Effector CD8-positive, alpha-beta T cell (primary cell): ENCODE measurements at regions not wholly inside any gene's neighbourhood (a gene's known extent, or its start where the extent isn't known, plus 50 kb on each side); places are given as distances from the start of the nearest gene placed in this dataset.

ENCODE experiments used
- DNase-seq: peaks from one replicate; lab custom pipeline; 2025; lab: John Stamatoyannopoulos, UW

DNA sequence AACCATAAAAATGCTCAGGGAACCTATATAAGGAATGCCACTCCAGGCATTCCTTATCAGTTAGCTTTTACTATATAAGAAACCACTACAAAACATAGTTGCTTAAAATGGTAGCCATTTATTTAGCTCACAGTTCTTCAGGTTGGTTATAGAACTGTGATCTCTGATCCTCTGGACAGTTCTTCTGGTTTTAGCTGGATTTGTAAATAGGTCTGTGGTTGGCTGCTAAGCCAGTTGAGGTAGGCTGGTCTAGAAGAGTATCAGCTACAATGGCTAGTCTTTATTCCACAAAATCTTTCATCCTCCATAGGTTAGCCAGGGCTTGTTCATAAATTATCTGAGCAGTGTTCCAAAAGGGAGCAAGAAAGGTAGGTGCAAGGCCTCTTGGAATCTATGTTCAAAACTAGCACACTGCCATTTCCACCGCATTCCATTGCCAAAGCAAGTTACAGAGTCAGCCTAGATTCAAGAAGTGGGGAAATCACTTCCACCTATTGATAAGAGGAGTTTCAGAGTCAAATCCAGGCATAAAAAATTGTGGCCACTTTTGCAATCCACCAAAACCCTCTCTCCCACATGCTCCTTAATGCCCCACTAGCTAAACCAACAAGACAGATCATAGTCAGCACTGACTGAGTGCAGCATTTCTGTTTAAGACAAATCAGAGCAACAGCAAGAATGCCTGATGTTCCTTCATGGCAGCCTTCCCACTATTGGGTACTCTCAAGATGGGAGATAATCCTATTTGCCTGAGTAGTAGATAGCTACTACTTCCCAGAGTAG lies 146.4 kb downstream of the IRS1 start:
- DNase-seq, result no peak

DNA sequence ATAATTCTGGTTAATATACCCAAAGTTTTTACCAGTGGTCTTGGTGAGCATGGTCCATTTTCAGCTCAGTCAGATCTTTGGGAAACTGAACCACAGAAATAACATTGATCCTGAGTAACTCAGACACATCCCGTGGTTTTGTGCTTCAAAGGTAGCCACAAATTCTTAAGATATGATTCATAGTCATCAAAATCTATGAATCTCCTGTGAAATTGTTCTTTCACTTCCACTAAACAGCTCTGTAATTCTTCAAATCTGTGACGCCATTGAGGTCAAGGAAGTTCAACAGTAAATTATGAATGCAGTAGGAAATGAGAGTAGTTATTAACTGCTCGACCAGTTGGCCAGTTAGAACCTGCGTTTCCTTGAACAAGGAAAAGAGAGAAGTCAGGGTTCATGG lies 147.3 kb downstream of the IRS1 start:
- DNase-seq, result no peak

DNA sequence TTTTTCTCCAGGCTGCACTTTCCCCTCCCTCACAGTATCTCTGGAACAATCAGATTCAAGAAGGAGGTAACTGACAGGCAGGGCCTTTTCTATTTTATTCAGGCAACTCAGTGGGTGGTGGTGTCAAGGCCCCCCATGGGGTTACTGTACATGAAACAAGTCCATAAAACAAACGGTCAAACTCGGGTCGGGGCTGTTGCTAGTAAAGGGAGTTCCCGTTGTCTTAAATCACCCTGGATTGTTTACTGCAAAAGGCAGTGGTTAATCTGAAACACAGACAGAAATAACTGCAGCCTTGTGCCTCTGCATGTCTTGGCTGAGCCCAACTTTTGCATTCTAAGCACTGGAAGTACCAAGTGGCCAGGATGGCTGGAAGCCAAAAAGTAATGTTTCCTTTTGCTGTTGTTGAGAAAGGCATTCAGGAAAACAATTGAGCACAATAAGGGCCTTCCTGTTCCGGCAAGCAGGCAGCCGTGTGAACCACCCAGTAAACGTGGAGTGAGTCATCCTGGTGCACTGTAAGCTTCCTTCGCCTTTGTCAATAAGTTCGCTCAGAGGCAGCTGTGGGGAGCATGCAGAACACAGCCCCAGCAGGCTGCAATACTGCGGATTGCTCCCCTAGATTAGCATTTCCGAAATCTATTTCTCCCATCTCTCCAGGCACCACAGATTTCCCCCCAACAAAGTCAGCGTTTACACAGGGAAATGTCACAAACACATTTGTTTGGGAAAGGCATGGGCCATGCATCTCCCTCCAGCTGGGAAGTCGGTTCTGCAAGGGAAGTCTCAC lies 149.6 kb downstream of the IRS1 start:
- no peak for DNase-seq

DNA sequence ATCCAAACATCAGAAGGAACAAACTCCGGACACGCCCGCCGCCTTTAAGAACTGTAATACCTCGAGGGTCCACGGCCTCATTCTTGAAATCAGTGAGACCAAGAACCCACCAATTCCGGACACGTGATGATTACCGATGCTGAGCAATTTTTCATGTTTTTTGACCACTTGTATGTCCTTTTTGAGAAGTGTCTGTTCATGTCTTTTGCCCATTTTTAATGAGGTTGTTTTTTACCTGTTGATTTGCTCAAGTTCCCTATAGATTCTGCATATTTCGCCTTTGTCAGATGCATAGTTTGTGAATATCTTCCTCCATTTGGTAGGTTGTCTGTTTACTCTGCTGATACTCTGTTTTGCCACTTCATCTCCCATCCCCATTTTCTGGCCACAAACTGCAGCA lies 150.4 kb downstream of the IRS1 start:
- DNase-seq, result no peak

DNA sequence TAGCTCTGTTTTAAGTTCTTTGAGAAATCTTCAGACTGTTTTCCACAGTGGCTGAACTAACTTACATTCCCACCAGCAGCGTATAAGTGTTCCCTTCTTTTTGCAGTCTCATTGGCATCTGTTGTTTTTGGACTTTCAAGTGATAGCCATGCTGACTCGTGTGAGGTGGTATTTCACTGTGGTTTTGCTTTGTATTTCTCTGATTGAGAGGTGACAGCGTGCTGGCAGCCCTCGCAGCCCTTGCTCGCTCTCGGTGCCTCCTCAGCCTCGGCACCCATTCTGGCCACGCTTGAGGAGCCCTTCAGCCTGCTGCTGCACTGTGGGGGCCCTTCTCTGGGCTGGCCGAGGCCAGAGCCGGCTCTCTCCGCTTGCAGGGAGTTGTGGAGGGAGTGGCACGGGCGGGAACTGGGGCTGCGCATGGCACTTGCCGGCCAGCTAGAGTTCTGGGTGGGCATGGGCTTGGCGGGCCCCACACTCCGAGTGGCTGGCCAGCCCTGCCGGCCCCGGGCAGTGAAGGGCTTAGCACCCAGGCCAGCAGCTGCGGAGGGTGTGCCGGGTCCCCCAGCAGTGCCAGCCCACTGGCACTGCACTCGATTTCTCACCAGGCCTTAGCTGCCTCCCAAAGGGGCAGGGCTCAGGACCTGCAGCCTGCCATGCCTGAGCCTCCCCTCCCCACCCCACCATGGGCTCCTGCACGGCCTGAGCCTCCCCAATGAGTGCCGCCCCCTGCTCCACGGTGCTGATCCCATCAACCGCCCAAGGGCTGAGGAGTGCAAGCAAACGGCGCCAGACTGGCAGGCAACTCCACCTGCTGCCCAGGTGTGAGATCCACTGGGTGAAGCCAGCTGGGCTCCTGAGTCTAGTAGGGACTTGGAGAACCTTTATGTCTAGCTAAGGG lies 151.8 kb downstream of the IRS1 start:
- DNase-seq, result no peak

DNA sequence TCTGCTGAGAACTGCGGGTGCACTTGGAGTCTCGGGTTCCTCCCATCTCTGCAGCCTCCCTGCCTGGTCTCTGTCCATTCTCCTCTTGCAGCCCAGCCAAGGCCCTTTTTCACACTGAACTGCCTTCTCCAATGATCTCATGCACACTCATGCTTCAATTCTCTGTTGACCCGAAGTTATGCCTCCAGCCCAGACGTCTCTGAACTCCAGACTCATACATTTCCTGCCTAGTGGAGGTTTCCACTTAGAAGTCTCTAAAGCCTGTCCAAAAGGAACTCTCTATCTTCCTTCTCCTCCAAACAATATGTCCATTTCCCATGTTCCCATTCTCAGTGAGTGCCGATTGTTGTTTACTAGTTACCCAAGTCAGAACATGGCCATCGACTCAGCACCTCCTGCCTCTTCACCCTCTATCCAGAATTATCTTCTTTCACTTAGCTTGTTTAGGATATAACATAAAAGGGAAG lies 155.2 kb downstream of the IRS1 start:
- DNase-seq, result no peak

DNA sequence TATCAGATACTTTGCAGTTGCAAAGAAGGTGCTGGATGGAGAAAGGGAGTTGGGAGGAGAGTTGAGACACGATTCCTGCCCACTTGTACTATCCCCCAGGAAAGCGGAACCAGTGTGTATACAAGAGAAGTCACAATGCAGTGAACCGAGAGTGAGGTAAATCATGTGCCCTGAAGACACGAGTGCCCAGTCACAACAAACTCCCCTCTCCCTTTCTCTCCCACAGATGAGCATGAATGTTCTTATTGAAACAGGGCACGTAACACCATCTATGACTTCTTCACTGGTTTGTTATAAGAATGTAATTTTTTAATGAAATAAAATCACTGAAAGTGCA lies 155.7 kb downstream of the IRS1 start:
- no peak for DNase-seq

DNA sequence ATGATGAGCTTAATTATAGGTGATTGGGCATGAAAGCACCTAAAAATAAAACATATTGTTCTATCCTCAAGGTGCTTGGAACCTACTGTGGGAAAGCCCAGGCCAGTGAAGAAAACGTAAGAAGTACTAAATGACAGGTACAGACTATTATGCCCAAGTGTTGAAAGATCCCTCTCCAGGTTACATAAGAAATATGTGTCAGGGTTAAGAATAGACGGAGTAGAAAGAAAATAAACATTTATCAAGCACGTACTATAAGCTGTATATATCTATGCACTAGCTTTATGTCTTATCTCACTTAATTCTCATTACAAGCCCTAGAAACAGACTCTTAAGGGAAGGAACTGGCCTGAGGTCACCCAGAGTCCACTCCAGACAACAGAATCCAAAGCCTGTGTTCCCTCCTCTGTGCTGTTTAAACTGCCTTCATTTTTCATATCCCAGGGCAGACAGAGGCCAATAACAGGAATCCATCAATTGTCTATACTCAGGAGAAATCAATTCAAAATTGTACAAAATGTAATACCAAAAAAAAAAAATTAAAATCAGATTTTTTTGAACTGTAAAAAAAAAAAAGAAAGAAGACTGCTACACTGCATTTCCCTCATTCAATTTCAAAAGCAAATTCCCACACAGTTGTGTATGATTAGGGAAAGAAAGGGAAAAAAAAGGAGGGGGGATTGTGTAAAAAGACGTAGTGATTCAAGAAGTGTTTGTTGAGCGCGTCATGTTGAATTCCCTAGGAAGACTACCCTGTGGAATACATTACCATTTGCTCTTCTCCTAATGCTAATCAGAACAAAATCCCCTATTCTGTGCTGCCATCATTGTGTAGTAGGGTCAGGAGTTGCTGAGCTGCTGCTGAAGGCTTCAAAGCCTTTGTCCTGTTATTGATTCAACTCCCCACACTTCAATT lies 156.3 kb downstream of the IRS1 start:
- no peak for DNase-seq

DNA sequence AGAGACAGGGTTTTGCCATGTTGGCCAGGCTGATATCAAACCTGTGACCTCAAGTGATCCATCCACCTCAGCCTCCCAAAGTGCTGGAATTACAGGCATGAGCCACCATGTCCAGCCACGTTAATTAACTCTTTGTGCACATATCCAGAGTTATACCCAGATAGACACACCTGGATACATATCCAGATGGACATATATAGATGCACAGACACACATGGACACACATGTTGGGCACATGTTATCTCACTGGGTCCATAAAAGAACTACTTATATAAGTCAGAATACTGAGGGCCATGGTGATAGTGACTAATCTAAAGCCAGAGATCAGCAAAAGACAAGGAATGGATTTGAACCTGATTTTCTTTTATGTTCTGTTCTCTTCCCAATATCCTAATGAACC lies 158.6 kb downstream of the IRS1 start:
- DNase-seq, result no peak

DNA sequence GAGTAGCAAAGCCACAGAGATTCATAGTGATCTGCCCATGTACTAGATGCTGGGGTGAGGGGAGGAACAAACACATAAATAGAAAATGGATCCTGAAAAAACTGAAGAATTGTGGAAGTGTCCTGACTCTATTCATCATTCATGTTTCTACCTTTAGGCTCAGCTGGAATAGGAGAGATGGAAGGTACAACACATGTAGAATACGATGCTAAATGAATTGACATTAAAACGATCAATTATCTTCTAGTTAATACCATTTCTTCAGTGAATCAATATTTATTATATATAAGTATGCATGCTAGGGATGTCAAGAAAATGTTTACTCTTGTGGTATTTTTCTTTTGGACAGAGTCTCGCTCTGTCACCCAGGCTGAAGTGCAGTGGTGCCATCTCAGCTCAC lies 159.1 kb downstream of the IRS1 start:
- no peak for DNase-seq

DNA sequence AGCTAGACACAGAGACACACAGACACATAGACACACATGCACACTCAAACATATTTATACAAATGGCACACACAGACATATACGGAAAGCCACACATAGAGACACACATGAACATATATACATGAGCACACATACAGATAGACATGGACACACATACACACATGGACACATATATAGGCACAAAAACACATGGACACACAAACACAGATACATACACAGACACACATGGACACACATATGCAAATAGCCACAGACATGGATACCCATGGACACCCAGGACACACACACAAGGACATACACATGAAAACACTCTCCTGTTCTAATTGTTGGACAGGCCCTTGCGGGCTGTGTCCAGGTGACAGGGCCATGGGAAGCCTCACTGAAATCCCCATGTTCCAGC lies 160.1 kb downstream of the IRS1 start:
- DNase-seq, result no peak

DNA sequence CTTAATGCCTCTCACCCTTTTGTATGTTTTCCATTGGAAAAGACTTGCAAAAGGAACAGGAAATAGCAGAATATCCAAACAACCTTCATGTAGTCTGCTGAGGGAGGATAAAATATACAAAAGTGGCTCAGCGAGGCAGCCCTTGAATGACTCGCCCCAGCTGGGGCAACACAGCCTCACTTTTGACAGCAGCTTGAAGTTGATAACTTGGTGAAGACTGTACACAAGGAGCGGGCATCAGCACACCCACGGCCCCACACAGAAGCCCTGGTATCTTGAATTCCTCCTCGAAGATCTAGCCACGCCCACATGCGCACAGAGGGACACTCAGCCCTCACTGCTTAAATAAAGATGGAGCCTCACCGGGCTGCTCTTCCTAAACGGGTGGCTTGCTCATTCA lies 161.0 kb downstream of the IRS1 start:
- DNase-seq, result no peak

DNA sequence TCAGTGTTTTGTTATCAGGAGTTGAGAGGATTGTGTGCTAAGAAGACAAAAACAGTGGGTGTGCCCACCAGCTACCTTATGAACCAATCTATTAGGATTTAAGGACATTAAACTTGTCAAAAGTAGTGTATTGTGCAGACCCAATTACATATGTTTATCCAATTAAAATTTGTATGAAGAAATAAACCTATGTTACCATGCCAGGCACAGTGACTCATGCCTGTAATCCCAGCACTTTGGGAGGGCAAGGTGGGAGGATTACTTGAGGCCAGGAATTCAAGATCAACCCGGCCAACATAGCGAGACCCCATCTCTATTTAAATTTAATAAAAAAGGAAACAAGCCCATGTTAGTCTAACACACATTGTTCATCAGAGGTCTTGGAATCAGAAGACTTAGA lies 162.2 kb downstream of the IRS1 start:
- no peak for DNase-seq

DNA sequence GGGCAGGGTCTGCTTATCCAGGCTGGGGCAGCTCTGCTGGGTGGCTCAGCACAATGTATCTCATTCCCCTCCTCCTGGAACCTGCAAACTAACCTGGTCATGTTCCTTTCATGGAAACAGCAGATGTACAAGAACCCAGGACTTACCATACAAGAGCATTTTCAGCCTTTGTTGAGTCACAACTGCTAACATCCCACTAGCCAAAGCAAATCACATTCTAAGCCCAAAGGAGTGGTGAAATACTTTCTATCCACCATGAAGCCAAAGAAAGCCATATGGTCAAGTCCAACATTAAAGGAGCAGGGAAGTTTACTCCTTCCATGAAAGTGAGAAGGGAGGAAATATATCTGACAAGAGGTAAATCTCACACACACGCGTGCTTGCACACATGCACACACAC lies 163.0 kb downstream of the IRS1 start:
- no peak for DNase-seq

DNA sequence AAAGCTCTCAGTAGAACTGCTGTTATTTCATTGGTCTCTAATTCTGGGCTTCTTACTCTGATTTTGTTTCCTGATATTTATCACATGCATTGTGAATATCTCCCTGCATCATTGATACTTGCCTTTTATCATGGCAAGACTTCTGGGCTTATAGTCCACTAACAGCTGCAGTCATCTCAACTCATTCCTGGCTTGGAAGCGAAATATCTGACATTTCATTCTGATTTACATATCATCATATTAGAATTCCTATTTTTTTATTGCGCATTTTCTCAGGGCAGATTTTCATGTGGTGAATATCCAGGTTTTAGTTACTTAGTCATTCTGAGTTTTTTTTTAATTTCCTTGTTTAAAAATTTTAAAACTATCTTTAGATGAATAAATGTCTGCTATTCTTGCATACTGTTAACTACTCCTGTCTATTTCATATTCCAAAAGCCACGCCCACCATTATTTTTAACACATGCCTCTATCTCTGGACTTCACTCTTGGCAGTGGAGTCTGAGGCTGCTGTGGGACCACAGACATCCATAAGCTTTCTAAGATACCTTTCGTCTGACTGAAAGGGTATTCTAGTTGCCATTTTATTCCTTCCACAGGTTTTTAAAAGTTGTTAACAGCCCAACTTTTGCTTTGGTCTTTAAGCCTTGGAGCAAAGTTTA lies 164.5 kb downstream of the IRS1 start:
- no peak for DNase-seq

DNA sequence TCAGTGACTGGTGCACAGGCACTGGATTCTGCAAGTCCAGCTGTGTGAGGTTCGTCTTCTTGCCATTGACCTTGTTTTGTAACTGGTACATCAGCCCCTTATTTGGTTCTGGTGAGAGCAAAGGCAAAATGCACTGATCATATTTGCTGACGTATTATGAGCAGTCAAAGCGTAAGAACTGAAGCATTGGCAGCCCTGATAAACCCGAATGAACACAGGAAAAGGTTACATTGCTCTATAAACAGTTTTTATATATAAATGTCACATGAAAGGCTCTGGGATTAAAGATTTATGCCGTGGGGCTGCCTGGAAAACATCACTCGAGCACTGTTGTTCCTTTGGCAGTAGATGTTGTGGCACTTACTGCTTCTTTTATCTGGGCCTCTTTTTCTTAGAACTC lies 167.9 kb downstream of the IRS1 start:
- DNase-seq, result no peak

DNA sequence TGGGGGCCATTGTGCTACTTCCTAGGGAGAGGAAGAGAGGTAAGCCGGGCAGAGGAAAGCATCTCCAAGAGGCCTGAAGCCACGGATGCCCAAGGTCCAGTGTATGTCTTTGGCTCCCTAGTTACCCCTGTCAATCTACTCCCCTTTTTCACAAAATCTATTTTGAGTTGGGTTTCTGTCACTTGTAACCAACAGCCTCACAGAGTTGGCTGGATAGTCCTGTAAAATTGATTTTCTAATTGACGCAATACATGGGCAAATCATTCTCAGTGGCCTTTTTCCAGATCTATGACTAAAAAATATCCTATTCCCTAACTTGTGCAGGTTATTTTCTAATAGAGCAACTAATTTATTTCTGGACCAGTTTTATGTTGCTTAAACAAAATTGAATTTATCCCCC lies 168.4 kb downstream of the IRS1 start:
- DNase-seq, result no peak

DNA sequence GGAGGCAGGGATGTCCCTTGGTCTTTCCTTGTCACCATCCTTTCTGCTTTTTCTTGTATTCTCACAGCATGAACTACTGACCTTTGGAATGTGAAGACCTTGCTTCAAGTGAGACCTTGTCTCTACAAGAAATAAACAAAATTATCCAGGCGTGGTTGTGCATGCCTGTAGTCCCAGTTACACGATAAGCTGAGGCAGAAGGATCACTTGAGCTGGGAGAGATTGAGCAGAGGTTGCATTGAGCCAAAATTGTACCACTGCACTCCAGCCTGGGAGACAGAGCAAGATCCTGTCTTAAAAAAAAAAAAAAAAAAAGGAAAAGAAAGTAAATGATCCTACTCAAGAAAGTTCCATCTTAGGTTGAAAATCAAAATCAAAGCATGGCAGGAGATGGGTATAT lies 173.7 kb downstream of the IRS1 start:
- no peak for DNase-seq

DNA sequence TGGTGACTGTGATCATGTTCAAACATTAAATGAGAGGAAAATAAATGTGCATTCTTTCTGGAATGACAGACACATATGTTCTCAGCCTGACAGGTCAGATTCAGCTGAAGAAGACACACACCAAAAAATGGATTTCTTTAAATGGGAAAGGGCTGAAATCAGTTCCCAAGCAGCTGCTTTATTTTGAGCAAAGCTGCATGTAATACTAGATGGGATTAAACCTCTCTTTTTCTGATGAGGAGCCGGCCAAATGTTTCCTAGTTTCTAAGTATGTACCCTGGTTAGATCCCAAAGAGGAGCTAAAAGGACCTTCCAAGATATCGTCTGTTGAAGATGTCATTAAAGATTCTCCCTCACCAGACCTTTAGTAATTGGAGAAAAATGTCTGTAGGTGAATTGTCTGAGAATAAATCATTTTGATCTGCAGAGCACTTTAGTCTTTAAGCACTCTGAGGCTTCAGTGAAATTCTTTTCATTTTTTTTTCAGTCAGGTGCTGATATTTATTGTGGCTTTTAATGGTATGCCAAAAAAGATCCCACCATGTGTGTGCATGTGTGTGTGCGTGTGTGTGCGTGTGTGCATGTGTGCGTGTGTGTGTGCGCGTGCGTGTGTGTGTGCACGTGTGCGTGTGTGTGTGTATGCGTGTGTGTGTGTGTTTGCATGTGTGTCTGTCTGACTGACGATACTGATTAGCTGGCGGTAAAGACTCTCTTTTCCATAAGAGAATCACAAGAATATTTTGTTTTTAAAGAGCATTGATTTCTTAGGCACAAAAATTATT lies 175.8 kb downstream of the IRS1 start:
- DNase-seq, result no peak

DNA sequence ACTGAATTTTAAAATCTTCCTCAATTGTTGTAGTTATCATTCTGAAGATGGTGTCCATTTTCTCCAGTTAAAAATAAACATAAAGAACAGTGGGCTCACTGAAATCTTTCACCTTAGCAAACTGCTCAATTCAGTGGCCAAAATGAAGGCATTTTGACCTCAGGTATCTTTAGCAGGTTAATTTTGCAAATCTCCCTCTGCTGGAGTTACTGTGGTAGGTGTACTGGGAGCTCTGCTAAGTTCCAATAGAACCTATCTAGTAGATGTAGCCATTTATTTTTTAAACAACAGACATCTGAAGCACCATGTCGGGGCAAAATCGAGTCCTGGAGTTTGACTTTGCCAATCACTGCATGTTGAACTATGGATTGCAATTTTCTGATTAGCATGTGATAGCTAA lies 177.1 kb downstream of the IRS1 start:
- no peak for DNase-seq
